ENCODE measurements at regions not wholly inside any gene's neighbourhood (a gene's known extent, or its start where the extent isn't known, plus 50 kb on each side); places are given as distances from the start of the nearest gene placed in this dataset.

DNA sequence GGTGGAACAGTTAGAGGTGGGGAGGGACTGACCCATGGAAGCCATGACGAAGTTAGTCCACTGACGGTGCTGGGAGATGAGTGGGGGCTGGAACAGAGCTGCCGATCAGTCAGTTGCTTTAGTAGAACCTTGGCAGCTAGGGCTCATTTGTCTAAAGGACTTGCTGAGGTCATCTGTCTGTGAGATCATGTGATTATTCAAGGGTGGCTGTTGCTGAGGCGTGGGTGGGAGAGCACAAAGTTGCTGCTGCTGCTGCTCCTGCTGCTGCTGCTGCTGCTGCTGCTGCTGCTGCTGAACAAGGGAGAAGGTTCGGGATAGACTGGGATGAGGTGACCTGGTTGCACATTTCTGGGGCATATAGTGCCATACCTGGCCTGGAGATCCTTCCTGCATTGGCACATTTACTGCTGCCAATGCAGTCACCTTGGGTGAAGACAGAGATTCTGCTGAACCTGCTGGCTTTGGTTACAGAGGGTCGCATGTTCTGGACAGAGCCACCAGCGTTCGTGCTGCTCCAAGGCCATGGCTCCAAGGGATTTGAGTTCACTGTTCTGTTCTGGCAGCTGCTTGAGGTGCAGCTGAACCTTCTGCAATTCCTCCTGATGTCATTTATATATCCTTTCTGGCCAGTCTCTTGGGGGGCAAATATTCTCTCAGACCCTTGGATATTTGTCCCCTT lies 840.5 kb downstream of the HACE1 start:
- DNase-seq (ENCODE audit: insufficient read length, low spot score): no peak
- no peak for TF ChIP-seq POLR2A (IDR thresholded peaks at IDR 0.05; ENCODE audit: low read depth, low read length)
- no peak for FAIRE-seq

- no peak for TF ChIP-seq POLR2A (IDR thresholded peaks at IDR 0.05; ENCODE audit: low read depth, low read length)
- no peak for FAIRE-seq
- no peak for DNase-seq (ENCODE audit: insufficient read length, low spot score)
Observed at GRCh38 chr6:104017410-104018381, 842.0 kb downstream of the HACE1 start.

DNA sequence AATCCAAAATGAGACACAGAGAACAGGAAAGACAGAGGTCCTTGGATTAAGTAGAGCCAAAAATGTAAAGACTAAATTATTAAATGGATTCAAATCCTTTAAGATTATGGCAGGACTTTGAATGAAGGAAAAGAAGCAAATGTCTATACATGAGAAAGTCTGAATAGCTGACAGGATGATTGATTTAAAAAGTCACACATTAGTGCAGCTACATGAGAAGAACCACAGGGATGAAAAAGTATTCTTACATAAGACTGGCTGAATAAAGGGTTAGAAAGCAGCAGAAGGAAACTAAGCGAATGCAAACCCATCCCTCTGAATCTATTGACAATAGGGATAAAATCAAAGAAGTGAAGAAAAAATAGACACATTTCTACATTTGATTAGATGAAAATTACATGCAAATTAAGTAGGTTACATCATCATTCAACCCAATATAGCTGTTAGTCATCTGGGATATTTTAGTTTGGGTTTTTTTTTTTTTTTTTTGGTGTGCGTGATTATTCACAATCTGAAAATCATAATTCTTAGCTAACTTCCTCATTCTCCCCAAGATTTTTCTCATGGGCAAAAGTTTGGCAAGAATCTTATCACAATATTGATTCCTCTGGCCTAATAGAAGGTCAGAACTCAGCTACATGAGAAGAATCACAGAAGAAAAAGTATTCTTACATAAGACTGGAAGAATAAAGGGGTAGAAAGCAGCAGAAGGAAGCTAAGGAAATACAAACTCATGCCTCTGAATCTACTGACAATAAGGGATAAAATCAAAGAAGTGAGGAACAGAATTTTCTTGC lies 845.4 kb downstream of the HACE1 start:
- FAIRE-seq (no peak), DNase-seq (ENCODE audit: insufficient read length, low spot score) (no peak)
- TF ChIP-seq POLR2A (IDR thresholded peaks at IDR 0.05; ENCODE audit: low read depth, low read length): no peak

DNA sequence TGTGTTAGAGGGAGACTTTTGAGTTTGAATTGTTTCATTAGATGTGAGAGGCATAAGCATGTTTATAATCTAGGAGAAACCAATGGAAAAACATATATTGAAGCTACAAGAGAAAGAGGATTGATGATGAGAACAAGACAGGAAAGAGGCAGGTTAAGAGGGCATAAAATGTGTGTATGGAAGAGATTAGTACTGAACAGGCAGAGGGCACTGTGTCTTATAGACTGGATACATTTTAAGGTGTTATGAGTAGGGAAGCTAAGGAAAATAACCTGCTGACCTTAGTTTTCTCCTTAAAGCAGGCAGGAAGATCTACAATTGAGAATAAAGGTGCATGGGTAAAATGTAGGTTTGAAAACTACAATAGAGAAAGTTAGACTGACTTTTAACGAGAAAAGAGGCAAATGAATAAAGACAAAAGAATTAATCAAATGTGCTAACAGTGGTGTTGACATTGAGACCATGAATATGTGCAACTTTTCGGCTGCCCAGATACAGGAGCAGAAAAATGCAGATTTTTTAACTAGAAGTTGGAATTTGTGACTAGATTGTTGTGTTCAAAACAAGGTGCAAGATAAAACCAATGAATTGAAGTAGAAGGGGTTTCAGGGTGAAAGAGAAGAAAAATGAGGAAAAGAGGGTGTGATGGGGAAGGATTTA lies 846.3 kb downstream of the HACE1 start:
- FAIRE-seq: no peak
- TF ChIP-seq POLR2A (IDR thresholded peaks at IDR 0.05; ENCODE audit: low read depth, low read length): no peak
- no peak for DNase-seq (ENCODE audit: insufficient read length, low spot score)

DNA sequence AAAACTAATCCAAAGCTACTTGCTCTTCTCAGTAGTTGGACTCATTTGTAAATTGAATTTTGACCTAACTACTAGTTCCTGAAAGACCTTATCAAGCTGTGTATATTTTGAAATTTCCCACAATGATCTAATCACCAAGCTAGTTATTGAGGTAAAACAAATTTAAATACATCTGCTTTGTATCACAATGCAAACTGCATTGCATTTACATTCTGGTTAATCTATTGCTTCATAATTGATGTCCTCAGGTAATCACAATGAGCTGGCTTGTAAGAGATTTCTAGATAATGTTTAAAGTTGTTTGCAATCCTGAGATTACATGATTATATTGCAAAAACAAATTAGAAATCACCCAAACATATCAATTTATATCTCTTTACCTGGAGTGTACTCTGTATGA lies 848.8 kb downstream of the HACE1 start:
- no peak for DNase-seq (ENCODE audit: insufficient read length, low spot score)
- FAIRE-seq: no peak

GRCh38 chr6:104003803-104004516 lies 855.8 kb downstream of the HACE1 start:
- FAIRE-seq (no peak), DNase-seq (ENCODE audit: insufficient read length, low spot score) (no peak)
- TF ChIP-seq POLR2A (IDR thresholded peaks at IDR 0.05; ENCODE audit: low read depth, low read length): no peak

More for the DNA sequence above, 848.8 kb downstream of the HACE1 start:
- TF ChIP-seq POLR2A (IDR thresholded peaks at IDR 0.05; ENCODE audit: low read depth, low read length): no peak

GRCh38 chr6:103995571-103995970 lies 864.1 kb downstream of the HACE1 start:
- FAIRE-seq (no peak), DNase-seq (ENCODE audit: insufficient read length, low spot score) (no peak)
- TF ChIP-seq POLR2A (IDR thresholded peaks at IDR 0.05; ENCODE audit: low read depth, low read length): no peak

DNA sequence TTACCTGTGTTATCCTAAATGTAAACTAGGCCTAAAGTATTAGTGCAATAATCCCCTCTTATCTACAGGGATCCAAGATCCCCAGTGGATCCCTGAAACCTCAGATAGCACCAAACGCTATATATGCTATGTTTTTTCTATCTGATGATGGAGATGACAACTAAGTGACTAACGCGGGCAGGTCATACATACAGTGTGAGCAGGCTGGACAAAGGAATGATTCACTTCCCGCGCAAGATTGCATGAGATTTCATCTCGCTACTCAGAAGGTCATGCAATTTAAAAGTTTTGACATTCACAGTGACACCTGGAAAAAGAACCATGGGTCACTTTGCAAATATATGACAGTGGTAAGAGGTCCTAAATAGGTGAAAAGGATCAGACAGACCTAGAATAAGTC lies 875.9 kb downstream of the HACE1 start:
- FAIRE-seq: no peak
- DNase-seq (ENCODE audit: insufficient read length, low spot score): no peak

DNA sequence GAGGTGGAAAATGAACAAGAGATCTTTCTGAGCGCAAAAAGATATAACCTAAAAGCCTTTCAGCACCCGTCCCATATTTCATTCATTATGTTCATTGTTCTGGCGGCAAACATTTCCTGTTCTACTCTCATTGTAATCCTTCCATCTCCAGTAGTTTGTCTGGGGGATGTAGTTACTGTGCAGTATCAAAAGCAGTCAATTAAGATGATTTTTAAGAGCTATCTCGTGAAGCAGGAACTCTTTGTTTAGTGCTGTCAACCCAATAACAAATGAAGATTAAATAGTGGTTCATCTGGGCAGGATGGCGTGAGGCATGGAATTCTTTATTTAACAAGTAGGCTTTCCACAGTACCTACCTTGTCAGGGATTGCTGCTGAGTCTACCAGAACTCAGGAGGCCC lies 876.7 kb downstream of the HACE1 start:
- DNase-seq (ENCODE audit: insufficient read length, low spot score): no peak
- no peak for FAIRE-seq
- no peak for TF ChIP-seq POLR2A (IDR thresholded peaks at IDR 0.05; ENCODE audit: low read depth, low read length)

More for the DNA sequence above, 875.9 kb downstream of the HACE1 start:
- TF ChIP-seq POLR2A (IDR thresholded peaks at IDR 0.05; ENCODE audit: low read depth, low read length): no peak

DNA sequence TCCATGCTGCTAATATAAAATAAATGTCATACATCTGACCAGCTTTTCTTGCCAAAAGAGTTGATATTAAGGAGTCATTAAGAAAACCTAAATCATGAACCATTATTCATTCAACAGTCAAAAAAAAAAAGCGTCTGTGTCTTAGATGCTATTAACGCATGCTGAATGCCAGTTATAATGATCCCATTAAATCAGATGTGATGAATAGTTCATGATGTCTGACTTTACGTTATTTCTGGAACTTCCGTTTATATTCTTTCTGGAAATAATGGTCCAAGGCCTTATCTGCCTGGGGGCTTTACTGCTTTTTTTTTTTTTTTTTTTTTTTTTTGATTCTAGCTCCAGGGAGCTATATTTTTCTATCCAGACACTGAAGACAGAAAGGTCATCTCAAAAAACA lies 877.1 kb downstream of the HACE1 start:
- TF ChIP-seq POLR2A (IDR thresholded peaks at IDR 0.05; ENCODE audit: low read depth, low read length): no peak
- FAIRE-seq (no peak), DNase-seq (ENCODE audit: insufficient read length, low spot score) (no peak)

DNA sequence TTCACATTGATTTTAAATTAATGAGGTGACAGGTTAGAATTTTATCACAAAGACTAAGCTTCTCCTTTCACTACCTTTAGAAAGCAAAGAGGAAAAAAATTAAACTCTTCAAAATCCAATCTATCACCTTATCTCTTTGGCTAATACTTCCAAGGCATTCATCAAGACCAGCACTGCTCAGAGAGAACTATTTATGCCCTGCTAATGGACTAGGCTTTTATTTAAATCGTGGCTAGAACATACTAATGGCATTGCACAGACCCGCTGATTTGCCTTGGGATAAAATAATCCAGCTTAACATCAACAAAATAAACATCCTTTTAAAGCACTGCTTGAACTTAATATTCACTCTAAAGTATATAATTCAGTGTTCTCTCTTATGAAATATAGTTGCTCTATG lies 880.4 kb downstream of the HACE1 start:
- TF ChIP-seq POLR2A (IDR thresholded peaks at IDR 0.05; ENCODE audit: low read depth, low read length): no peak
- no peak for FAIRE-seq
- no peak for DNase-seq (ENCODE audit: insufficient read length, low spot score)

DNA sequence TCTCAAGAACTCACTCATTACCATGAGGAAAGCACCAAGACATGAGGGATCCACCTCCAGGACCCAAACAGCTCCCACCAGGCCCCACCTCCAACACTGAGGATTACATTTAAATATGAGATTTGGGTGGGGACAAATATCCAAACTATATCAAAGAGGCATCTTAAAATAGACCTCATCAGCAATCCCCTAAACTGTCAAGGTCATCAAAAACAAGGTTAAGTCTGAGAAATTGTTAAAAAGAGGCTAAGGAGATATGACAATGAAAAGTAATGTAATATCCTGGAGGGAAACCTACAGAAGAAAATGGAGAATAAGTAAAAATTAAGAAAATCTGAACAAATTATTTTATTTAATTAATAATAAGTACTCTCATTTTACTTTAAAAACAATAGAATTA lies 922.3 kb downstream of the HACE1 start:
- TF ChIP-seq POLR2A (IDR thresholded peaks at IDR 0.05; ENCODE audit: low read depth, low read length): no peak
- FAIRE-seq: no peak
- no peak for DNase-seq (ENCODE audit: insufficient read length, low spot score)

DNA sequence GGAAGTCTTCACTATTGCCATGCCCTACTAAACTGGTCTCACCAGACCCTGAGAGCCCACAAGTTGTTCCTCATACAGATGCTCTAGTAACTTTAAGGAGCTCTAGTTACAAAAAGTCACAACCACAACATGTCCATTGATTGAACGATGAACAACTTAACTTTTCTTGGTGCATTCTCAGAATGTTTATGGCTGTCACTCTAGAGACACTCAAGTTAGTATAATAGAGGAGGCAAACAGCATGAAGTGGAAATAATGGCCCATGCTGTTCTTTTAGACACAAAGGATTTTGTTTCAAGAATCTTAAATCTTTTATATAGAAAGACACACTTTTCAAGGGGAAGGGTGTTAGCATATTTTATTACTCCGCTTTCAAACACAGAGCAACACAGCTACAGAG lies 934.4 kb downstream of the HACE1 start:
- DNase-seq (ENCODE audit: insufficient read length, low spot score): no peak
- TF ChIP-seq POLR2A (IDR thresholded peaks at IDR 0.05; ENCODE audit: low read depth, low read length): no peak
- no peak for FAIRE-seq
